Uterus (tissue), 2 donors: ENCODE measurements at regions not wholly inside any gene's neighbourhood (a gene's known extent, or its start where the extent isn't known, plus 50 kb on each side); places are given as distances from the start of the nearest gene placed in this dataset.

Source experiments
- POLR2A ChIP-seq, 2 donors: fragments of 450-650 bp; IDR thresholded peaks; one replicate each; pipeline ENCODE4 v1.6.1; 2016; ENCODE audit warnings: antibody characterized with exemption in 2 of 2, mild to moderate bottlenecking in 1 of 2, moderate library complexity in 1 of 2
- TF ChIP-seq, protein P1 (sequence below), 4 experiments: fragments of 200-600 bp in 2 of 4; fragments of 450-650 bp in 2 of 4; sonication (generic) in 2 of 4; IDR thresholded peaks; one replicate each; pipeline ENCODE4 v1.5.1; 2016 to 2019; ENCODE audit warnings: antibody characterized with exemption in 4 of 4, mild to moderate bottlenecking in 2 of 4, moderate library complexity in 1 of 4

- TF ChIP-seq, protein P1, sequence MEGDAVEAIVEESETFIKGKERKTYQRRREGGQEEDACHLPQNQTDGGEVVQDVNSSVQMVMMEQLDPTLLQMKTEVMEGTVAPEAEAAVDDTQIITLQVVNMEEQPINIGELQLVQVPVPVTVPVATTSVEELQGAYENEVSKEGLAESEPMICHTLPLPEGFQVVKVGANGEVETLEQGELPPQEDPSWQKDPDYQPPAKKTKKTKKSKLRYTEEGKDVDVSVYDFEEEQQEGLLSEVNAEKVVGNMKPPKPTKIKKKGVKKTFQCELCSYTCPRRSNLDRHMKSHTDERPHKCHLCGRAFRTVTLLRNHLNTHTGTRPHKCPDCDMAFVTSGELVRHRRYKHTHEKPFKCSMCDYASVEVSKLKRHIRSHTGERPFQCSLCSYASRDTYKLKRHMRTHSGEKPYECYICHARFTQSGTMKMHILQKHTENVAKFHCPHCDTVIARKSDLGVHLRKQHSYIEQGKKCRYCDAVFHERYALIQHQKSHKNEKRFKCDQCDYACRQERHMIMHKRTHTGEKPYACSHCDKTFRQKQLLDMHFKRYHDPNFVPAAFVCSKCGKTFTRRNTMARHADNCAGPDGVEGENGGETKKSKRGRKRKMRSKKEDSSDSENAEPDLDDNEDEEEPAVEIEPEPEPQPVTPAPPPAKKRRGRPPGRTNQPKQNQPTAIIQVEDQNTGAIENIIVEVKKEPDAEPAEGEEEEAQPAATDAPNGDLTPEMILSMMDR (IDR thresholded peaks at IDR 0.05) = no peak
- no peak for TF ChIP-seq POLR2A (IDR thresholded peaks at IDR 0.05)
Observed at GRCh38 chr12:43066471-43066870, 476.9 kb upstream of the PRICKLE1 start.
